Testis (tissue), 2 donors: ENCODE measurements at regions not wholly inside any gene's neighbourhood (a gene's known extent, or its start where the extent isn't known, plus 50 kb on each side); places are given as distances from the start of the nearest gene placed in this dataset.

ENCODE experiments used
- DNase-seq: peaks from one replicate; pipeline ENCODE4 v3.0.0-alpha.2; 2019
- H3K27ac ChIP-seq, 2 donors: fragments of 200-600 bp; sonication (generic); one replicate each; pipeline ENCODE4 v1.5.1; 2019
- H3K27me3 ChIP-seq: fragments of 200-600 bp; sonication (generic); one replicate; pipeline ENCODE4 v1.5.1; 2019
- H3K36me3 ChIP-seq: fragments of 200-600 bp; sonication (generic); one replicate; pipeline ENCODE4 v1.5.1; 2017; ENCODE audit warnings: low read depth; ENCODE audit errors: missing control alignments
- H3K4me1 ChIP-seq: fragments of 200-600 bp; sonication (generic); one replicate; pipeline ENCODE4 v1.5.1; 2019
- H3K4me3 ChIP-seq, 2 donors: fragments of 200-600 bp; sonication (generic); one replicate each; pipeline ENCODE4 v1.5.1; 2017 to 2019
- H3K9me3 ChIP-seq: fragments of 200-600 bp; sonication (generic); one replicate; pipeline ENCODE4 v1.5.1; 2017
- CTCF ChIP-seq, 3 experiments: fragments of 450-650 bp in 2 of 3; fragments of 200-600 bp in 1 of 3; sonication (generic) in 1 of 3; IDR thresholded peaks; one replicate each; pipeline ENCODE4 v1.5.1; 2016 to 2019; ENCODE audit warnings: antibody characterized with exemption in 3 of 3, mild to moderate bottlenecking in 2 of 3, moderate library complexity in 1 of 3
- POLR2A ChIP-seq: fragments of 450-650 bp; IDR thresholded peaks from one replicate; pipeline ENCODE4 v1.6.1; 2017; ENCODE audit warnings: antibody characterized with exemption, mild to moderate bottlenecking, moderate library complexity
- WGBS, 2 donors: methylation state at CpG; one replicate each; pipeline ENCODE4 v1.1.5; 2018; 5-methylcytosine and 5-hydroxymethylcytosine counted together
- intact Hi-C: fragments of 100-400 bp; cut with DNase I; formaldehyde crosslinking; loops from one replicate; pipeline ENCODE4 v1.15.1; 2023; ENCODE audit warnings: low total_unique reads

GRCh38 chr5:66346869-66347268 lies 202.8 kb downstream of the SREK1 start:
- Histone ChIP-seq H3K4me3 (no peak overlapping the region), H3K27ac (no peak overlapping the region), H3K9me3 (no peaks in the 10 kb centered on the region), H3K27me3 (no peaks in the 10 kb centered on the region), H3K36me3 (no peaks in the 10 kb centered on the region), H3K4me1 (no peaks in the 10 kb centered on the region)
- intact Hi-C loops, result no loop called here
- 83 to 87% methylated on average over 6 of the region's 6 CpGs for WGBS, 2 donors
- no peak for TF ChIP-seq POLR2A
- no peak for TF ChIP-seq CTCF (IDR thresholded peaks at IDR 0.05)
- no peak for DNase-seq

GRCh38 chr5:66348387-66349125 lies 204.5 kb downstream of the SREK1 start:
- no peak overlapping the region for H3K4me3 ChIP-seq
- no peaks in the 10 kb centered on the region for H3K36me3 ChIP-seq
- 60 to 89% methylated on average over 4 of the region's 4 CpGs for WGBS, 2 donors
- H3K9me3 ChIP-seq, result no peaks in the 10 kb centered on the region
- TF ChIP-seq POLR2A (no peak), CTCF (IDR thresholded peaks at IDR 0.05) (no peak)
- no peaks in the 10 kb centered on the region for H3K4me1 ChIP-seq
- intact Hi-C loops, result no loop called here
- H3K27me3 ChIP-seq, result no peaks in the 10 kb centered on the region
- no peak for DNase-seq
- H3K27ac ChIP-seq, result no peak overlapping the region

- H3K4me1 ChIP-seq, result no peaks in the 10 kb centered on the region
- H3K9me3 ChIP-seq, result no peaks in the 10 kb centered on the region
- intact Hi-C loops, result no loop called here
- no peaks in the 10 kb centered on the region for H3K27me3 ChIP-seq
- 86 to 96% methylated on average over 1 of the region's 1 CpG for WGBS, 2 donors
- DNase-seq, result no peak
- H3K27ac ChIP-seq, result no peak overlapping the region
- TF ChIP-seq CTCF (IDR thresholded peaks at IDR 0.05) (no peak), POLR2A (no peak)
- H3K36me3 ChIP-seq, result no peaks in the 10 kb centered on the region
- H3K4me3 ChIP-seq, result no peak overlapping the region
Measured at GRCh38 chr5:66351813-66352212, 207.7 kb downstream of the SREK1 start.

GRCh38 chr5:66353186-66353585 lies 209.1 kb downstream of the SREK1 start:
- no peak overlapping the region for H3K27ac ChIP-seq
- DNase-seq, result no peak
- H3K4me1 ChIP-seq, result no peaks in the 10 kb centered on the region
- no peaks in the 10 kb centered on the region for H3K9me3 ChIP-seq
- no peak for TF ChIP-seq CTCF (IDR thresholded peaks at IDR 0.05)
- no peak for TF ChIP-seq POLR2A
- no peaks in the 10 kb centered on the region for H3K27me3 ChIP-seq
- WGBS, 2 donors, result 96 to 100% methylated on average over 2 of the region's 2 CpGs
- intact Hi-C loops, result no loop called here
- no peaks in the 10 kb centered on the region for H3K36me3 ChIP-seq
- no peak overlapping the region for H3K4me3 ChIP-seq

GRCh38 chr5:66354422-66354821 lies 210.3 kb downstream of the SREK1 start:
- no peak overlapping the region for H3K27ac ChIP-seq
- DNase-seq, result no peak
- no peaks in the 10 kb centered on the region for H3K27me3 ChIP-seq
- 57 to 61% methylated on average over 2 of the region's 2 CpGs for WGBS, 2 donors
- H3K36me3 ChIP-seq, result no peaks in the 10 kb centered on the region
- no peaks in the 10 kb centered on the region for H3K9me3 ChIP-seq
- TF ChIP-seq CTCF (IDR thresholded peaks at IDR 0.05) (no peak), POLR2A (no peak)
- no peak overlapping the region for H3K4me3 ChIP-seq
- intact Hi-C loops, result no loop called here
- no peaks in the 10 kb centered on the region for H3K4me1 ChIP-seq
